ENCODE measurements at regions not wholly inside any gene's neighbourhood (a gene's known extent, or its start where the extent isn't known, plus 50 kb on each side); places are given as distances from the start of the nearest gene placed in this dataset.

DNA sequence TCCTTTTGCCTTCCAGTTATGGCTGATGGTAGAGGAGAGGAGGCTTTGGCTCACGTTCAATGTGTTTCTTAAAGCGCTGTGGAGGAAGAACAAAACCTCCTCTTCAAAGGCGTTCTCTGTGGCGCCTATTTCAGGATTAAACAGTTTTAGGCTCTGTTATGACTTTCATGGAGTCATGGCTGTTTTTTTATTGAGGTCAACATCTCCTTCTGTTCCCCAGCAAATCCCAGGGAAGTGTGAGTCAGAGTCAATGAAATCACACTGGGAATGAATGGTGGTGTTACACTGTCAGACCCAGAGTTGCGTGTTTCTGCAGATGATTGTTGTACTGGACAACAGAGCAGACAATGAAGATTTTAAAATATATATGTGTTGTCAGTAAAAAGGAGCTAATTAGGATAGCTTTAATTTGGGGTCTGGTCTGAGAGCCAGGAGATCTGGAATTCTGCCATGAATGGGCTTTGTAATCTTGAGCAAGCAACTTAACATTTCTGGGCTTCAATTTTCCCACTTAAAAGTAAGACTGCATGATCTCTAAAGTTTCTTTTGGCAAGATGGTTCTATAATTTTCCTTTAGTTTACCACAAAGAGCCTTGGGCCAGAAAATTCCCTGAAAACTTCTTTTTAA lies 240.7 kb downstream of the CSNK1G3 start:
- no peak overlapping the region for H3K27ac ChIP-seq (ENCODE audit: low read depth in 2 of 2, low read length in 1 of 2)
- H3K27me3 ChIP-seq (ENCODE audit: control insufficient read depth in 1 of 2, insufficient read depth in 2 of 2, low read length in 2 of 2), result no peaks in the 10 kb centered on the region
- H3K36me3 ChIP-seq (ENCODE audit: control insufficient read depth in 2 of 2, insufficient read depth in 2 of 2, low read length in 1 of 2), result no peaks in the 10 kb centered on the region
- WGBS, 2 donors, result 61 to 73% methylated on average over 5 of the region's 5 CpGs
- no peaks in the 10 kb centered on the region for H3K4me1 ChIP-seq (ENCODE audit: control insufficient read depth in 2 of 2, insufficient read depth in 2 of 2, low read length in 1 of 2)
- H3K4me3 ChIP-seq (ENCODE audit: low read depth in 1 of 2, low read length in 2 of 2), result no peak overlapping the region
- no peaks in the 10 kb centered on the region for H3K9me3 ChIP-seq (ENCODE audit: control insufficient read depth in 2 of 2, insufficient read depth in 1 of 2, low read depth in 1 of 2, low read length in 1 of 2)

GRCh38 chr5:123751670-123752069 lies 239.7 kb downstream of the CSNK1G3 start:
- Histone ChIP-seq H3K4me3 (ENCODE audit: low read depth in 1 of 2, low read length in 2 of 2) (no peak overlapping the region), H3K27me3 (ENCODE audit: control insufficient read depth in 1 of 2, insufficient read depth in 2 of 2, low read length in 2 of 2) (no peaks in the 10 kb centered on the region), H3K9me3 (ENCODE audit: control insufficient read depth in 2 of 2, insufficient read depth in 1 of 2, low read depth in 1 of 2, low read length in 1 of 2) (no peaks in the 10 kb centered on the region), H3K27ac (ENCODE audit: low read depth in 2 of 2, low read length in 1 of 2) (no peak overlapping the region), H3K36me3 (ENCODE audit: control insufficient read depth in 2 of 2, insufficient read depth in 2 of 2, low read length in 1 of 2) (no peaks in the 10 kb centered on the region), H3K4me1 (ENCODE audit: control insufficient read depth in 2 of 2, insufficient read depth in 2 of 2, low read length in 1 of 2) (no peaks in the 10 kb centered on the region)
- 98 to 100% methylated on average over 3 of the region's 3 CpGs for WGBS, 2 donors

DNA sequence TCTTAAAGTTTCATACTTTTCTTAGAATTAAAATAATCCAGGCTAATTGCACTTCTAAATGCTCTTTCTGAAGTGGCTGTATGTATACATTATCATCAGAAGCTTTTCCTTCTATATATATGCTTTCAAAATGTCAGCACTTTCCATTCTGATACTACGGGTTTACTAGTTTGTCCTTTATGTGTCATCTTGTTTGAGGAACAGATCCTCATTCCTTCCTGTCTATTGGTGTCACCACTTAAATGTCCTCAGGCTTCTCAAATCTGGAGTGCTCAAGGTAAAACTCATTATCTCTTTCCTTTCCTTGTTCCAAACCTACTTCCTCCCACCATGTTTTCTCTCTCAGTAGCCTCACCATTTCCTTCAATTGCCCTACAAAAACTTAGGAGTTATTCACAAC lies 236.3 kb downstream of the CSNK1G3 start:
- Histone ChIP-seq H3K9me3 (ENCODE audit: control insufficient read depth in 2 of 2, insufficient read depth in 1 of 2, low read depth in 1 of 2, low read length in 1 of 2) (no peaks in the 10 kb centered on the region), H3K36me3 (ENCODE audit: control insufficient read depth in 2 of 2, insufficient read depth in 2 of 2, low read length in 1 of 2) (no peaks in the 10 kb centered on the region), H3K27ac (ENCODE audit: low read depth in 2 of 2, low read length in 1 of 2) (no peak overlapping the region), H3K4me1 (ENCODE audit: control insufficient read depth in 2 of 2, insufficient read depth in 2 of 2, low read length in 1 of 2) (no peaks in the 10 kb centered on the region), H3K4me3 (ENCODE audit: low read depth in 1 of 2, low read length in 2 of 2) (no peak overlapping the region), H3K27me3 (ENCODE audit: control insufficient read depth in 1 of 2, insufficient read depth in 2 of 2, low read length in 2 of 2) (no peaks in the 10 kb centered on the region)
- WGBS, 2 donors, result 85 to 91% methylated on average over 1 of the region's 1 CpG

DNA sequence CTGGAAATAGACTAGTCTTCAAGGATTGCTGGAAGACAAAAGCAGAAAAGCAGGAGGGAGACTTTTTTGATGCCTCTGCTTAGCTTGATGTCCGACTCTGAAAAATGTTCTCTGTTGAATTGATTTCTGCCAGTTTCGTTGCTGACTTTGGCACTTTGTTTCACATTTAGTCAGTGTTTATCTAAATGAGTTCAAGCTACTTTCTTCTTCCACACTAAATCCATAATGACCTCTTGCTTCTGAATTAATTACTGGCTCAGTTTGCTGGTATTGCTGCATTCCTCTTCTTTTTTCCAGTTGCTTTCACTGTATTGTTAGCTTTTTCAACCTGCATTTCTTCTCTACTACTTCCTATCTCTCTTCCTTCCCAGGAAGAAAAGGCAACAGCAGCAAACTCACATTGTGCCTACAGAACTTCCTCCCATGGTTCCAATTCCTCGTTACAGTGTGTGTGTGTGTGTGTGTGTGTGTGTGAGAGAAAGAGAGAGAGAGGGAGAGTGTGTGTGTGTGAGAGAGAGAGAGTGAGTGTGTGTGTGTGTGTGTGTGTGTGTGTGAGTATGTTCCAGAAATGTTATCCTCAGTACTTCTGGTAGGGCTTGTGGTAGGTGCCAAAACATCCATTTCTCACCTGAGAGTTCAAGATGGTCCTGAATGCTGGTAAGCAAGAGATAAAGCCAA lies 234.8 kb downstream of the CSNK1G3 start:
- WGBS, 2 donors, result 48% methylated on average over 3 of the region's 3 CpGs
- Histone ChIP-seq H3K27me3 (ENCODE audit: control insufficient read depth in 1 of 2, insufficient read depth in 2 of 2, low read length in 2 of 2) (no peaks in the 10 kb centered on the region), H3K27ac (ENCODE audit: low read depth in 2 of 2, low read length in 1 of 2) (no peak overlapping the region), H3K4me3 (ENCODE audit: low read depth in 1 of 2, low read length in 2 of 2) (no peak overlapping the region), H3K9me3 (ENCODE audit: control insufficient read depth in 2 of 2, insufficient read depth in 1 of 2, low read depth in 1 of 2, low read length in 1 of 2) (no peaks in the 10 kb centered on the region), H3K36me3 (ENCODE audit: control insufficient read depth in 2 of 2, insufficient read depth in 2 of 2, low read length in 1 of 2) (no peaks in the 10 kb centered on the region), H3K4me1 (ENCODE audit: control insufficient read depth in 2 of 2, insufficient read depth in 2 of 2, low read length in 1 of 2) (no peaks in the 10 kb centered on the region)

GRCh38 chr5:123743990-123744583 lies 232.1 kb downstream of the CSNK1G3 start:
- 96 to 97% methylated on average over 1 of the region's 1 CpG for WGBS, 2 donors
- Histone ChIP-seq H3K9me3 (ENCODE audit: control insufficient read depth in 2 of 2, insufficient read depth in 1 of 2, low read depth in 1 of 2, low read length in 1 of 2) (no peaks in the 10 kb centered on the region), H3K36me3 (ENCODE audit: control insufficient read depth in 2 of 2, insufficient read depth in 2 of 2, low read length in 1 of 2) (no peaks in the 10 kb centered on the region), H3K27me3 (ENCODE audit: control insufficient read depth in 1 of 2, insufficient read depth in 2 of 2, low read length in 2 of 2) (no peaks in the 10 kb centered on the region), H3K4me1 (ENCODE audit: control insufficient read depth in 2 of 2, insufficient read depth in 2 of 2, low read length in 1 of 2) (no peaks in the 10 kb centered on the region), H3K27ac (ENCODE audit: low read depth in 2 of 2, low read length in 1 of 2) (no peak overlapping the region), H3K4me3 (ENCODE audit: low read depth in 1 of 2, low read length in 2 of 2) (no peak overlapping the region)

DNA sequence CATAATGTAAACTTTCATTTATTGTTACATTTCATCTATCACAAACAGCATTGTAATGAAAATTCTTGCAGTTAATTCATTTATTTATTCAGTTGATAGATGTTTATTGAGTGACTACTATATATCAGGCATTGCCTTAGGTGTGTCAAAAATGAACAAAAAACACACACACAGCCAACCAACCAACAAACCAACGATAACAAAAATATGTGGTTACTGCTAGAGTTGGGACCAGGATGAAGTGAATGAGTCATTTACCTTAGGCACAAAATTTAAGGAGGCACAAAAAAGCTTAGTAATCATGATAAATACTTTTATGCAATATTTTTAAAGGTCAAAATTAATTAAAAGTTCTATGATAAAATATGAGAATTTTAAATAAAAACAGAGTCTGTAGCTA lies 223.4 kb downstream of the CSNK1G3 start:
- no peak overlapping the region for H3K4me3 ChIP-seq (ENCODE audit: low read depth in 1 of 2, low read length in 2 of 2)
- no peaks in the 10 kb centered on the region for H3K27me3 ChIP-seq (ENCODE audit: control insufficient read depth in 1 of 2, insufficient read depth in 2 of 2, low read length in 2 of 2)
- no peaks in the 10 kb centered on the region for H3K4me1 ChIP-seq (ENCODE audit: control insufficient read depth in 2 of 2, insufficient read depth in 2 of 2, low read length in 1 of 2)
- no peaks in the 10 kb centered on the region for H3K36me3 ChIP-seq (ENCODE audit: control insufficient read depth in 2 of 2, insufficient read depth in 2 of 2, low read length in 1 of 2)
- no peak overlapping the region for H3K27ac ChIP-seq (ENCODE audit: low read depth in 2 of 2, low read length in 1 of 2)
- H3K9me3 ChIP-seq (ENCODE audit: control insufficient read depth in 2 of 2, insufficient read depth in 1 of 2, low read depth in 1 of 2, low read length in 1 of 2), result peaks cover 0 to 7% of the 10 kb centered on the region in 2 donors
- 49 to 55% methylated on average over 1 of the region's 1 CpG for WGBS, 2 donors

DNA sequence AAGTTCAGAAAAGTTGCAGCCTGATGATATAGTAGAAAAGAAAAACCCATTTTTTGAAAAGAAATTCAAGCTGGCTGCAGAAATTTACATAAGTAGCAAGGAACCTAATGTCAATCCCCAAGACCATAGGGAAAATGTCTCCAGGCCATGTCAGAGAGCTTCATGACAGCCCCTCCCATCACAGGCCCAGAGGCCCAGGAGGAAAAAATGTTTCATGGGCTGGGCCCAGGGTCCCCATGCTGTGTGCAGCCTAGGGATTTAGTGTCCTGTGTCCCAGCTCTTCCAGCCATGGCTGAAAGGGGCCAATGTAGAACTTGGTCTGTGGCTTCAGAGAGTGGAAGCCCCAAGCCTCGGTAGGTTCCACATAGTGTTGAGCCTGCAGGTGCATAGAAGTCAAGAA lies 220.3 kb downstream of the CSNK1G3 start:
- H3K27me3 ChIP-seq (ENCODE audit: control insufficient read depth in 1 of 2, insufficient read depth in 2 of 2, low read length in 2 of 2), result no peaks in the 10 kb centered on the region
- H3K4me1 ChIP-seq (ENCODE audit: control insufficient read depth in 2 of 2, insufficient read depth in 2 of 2, low read length in 1 of 2), result no peaks in the 10 kb centered on the region
- H3K4me3 ChIP-seq (ENCODE audit: low read depth in 1 of 2, low read length in 2 of 2), result no peak overlapping the region
- no peak overlapping the region for H3K27ac ChIP-seq (ENCODE audit: low read depth in 2 of 2, low read length in 1 of 2)
- peaks cover 0 to 7% of the 10 kb centered on the region in 2 donors for H3K9me3 ChIP-seq (ENCODE audit: control insufficient read depth in 2 of 2, insufficient read depth in 1 of 2, low read depth in 1 of 2, low read length in 1 of 2)
- 91 to 100% methylated on average over 1 of the region's 1 CpG for WGBS, 2 donors
- H3K36me3 ChIP-seq (ENCODE audit: control insufficient read depth in 2 of 2, insufficient read depth in 2 of 2, low read length in 1 of 2), result no peaks in the 10 kb centered on the region

GRCh38 chr5:123722451-123722850 lies 210.5 kb downstream of the CSNK1G3 start:
- Histone ChIP-seq H3K4me1 (ENCODE audit: control insufficient read depth in 2 of 2, insufficient read depth in 2 of 2, low read length in 1 of 2) (no peaks in the 10 kb centered on the region), H3K27ac (ENCODE audit: low read depth in 2 of 2, low read length in 1 of 2) (no peak overlapping the region), H3K9me3 (ENCODE audit: control insufficient read depth in 2 of 2, insufficient read depth in 1 of 2, low read depth in 1 of 2, low read length in 1 of 2) (no peaks in the 10 kb centered on the region), H3K4me3 (ENCODE audit: low read depth in 1 of 2, low read length in 2 of 2) (no peak overlapping the region), H3K36me3 (ENCODE audit: control insufficient read depth in 2 of 2, insufficient read depth in 2 of 2, low read length in 1 of 2) (no peaks in the 10 kb centered on the region), H3K27me3 (ENCODE audit: control insufficient read depth in 1 of 2, insufficient read depth in 2 of 2, low read length in 2 of 2) (no peaks in the 10 kb centered on the region)
- WGBS, 2 donors, result 64 to 80% methylated on average over 3 of the region's 3 CpGs

DNA sequence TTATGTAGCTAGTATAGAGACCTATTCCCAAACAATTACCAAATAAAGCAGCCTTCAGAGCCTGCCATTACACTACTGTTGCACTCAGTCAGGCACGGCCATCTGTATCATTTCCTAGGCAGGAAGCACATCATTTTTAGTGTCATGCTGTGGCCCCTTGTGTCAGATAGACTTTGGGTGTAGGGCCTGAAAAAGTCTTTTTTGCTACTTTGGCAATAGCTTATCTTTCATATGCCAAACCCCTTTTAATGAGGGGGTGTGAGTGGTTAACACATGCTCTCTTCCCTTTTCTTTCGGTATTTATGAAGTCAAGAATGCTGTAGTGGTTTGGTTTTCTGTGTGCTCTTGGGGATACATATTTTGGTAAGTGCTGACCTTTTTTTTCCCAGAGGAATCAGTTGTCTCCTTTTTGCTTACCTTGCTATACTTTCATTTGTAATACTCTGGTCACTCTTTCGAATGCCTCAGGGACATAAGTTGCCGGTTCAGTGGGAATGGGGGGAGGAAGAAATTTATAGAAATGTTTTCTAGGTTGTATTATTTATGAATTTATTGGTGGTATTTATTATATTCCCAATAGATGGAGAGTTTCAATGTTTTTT lies 209.8 kb downstream of the CSNK1G3 start:
- Histone ChIP-seq H3K4me1 (ENCODE audit: control insufficient read depth in 2 of 2, insufficient read depth in 2 of 2, low read length in 1 of 2) (no peaks in the 10 kb centered on the region), H3K36me3 (ENCODE audit: control insufficient read depth in 2 of 2, insufficient read depth in 2 of 2, low read length in 1 of 2) (no peaks in the 10 kb centered on the region), H3K27me3 (ENCODE audit: control insufficient read depth in 1 of 2, insufficient read depth in 2 of 2, low read length in 2 of 2) (no peaks in the 10 kb centered on the region), H3K9me3 (ENCODE audit: control insufficient read depth in 2 of 2, insufficient read depth in 1 of 2, low read depth in 1 of 2, low read length in 1 of 2) (no peaks in the 10 kb centered on the region), H3K4me3 (ENCODE audit: low read depth in 1 of 2, low read length in 2 of 2) (no peak overlapping the region), H3K27ac (ENCODE audit: low read depth in 2 of 2, low read length in 1 of 2) (no peak overlapping the region)
- 77 to 83% methylated on average over 4 of the region's 4 CpGs for whole genome bisulfite sequencing, 2 donors

Data from esophagus (tissue), 2 donors.